GM12874 (cell line): ENCODE measurements at regions not wholly inside any gene's neighbourhood (a gene's known extent, or its start where the extent isn't known, plus 50 kb on each side); places are given as distances from the start of the nearest gene placed in this dataset.

ENCODE experiments used
- CTCF ChIP-seq: IDR thresholded peaks from 2 replicates; pipeline ENCODE4 v1.5.1; 2011; ENCODE audit warnings: low read depth, mild to moderate bottlenecking, control low read depth, low read length, moderate library complexity; ENCODE audit not compliant: insufficient read depth

DNA sequence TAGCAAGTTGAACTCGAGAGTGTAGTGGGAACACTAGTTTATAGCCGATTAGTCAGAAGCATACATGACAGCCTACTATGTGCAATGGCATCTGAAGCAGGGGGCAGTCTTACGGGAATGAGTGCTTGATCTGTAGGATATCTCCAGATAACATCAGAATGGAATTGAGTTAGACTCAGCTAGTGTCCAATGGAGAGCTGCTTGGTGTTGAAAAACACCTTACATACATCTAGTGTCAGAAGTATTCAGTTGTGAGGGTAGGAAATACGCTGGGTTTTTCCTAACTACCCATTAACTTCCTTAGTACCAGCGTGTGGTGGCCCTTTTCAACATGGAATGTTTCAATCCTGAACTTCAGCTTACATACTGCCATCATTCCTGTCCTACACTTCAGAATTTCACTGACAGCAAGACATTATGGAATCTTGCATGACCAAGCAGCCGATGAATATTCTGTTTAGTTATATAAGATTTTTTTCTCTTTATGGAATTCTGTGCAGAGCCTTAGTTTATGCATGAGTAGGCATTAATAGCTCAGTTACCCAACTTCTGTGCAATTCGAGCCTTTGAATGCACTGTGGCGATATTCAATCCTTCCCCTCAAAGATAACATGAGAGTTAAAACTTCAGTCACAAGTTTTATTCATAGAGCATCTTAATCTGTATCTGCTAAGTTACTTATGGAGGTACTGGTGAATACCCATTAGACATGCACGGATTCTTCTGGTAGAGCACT, 218.6 kb upstream of the MOCS1 start:
- TF ChIP-seq CTCF: no peak

GRCh38 chr6:40152196-40152595, 217.9 kb upstream of the MOCS1 start:
- no peak for TF ChIP-seq CTCF

DNA sequence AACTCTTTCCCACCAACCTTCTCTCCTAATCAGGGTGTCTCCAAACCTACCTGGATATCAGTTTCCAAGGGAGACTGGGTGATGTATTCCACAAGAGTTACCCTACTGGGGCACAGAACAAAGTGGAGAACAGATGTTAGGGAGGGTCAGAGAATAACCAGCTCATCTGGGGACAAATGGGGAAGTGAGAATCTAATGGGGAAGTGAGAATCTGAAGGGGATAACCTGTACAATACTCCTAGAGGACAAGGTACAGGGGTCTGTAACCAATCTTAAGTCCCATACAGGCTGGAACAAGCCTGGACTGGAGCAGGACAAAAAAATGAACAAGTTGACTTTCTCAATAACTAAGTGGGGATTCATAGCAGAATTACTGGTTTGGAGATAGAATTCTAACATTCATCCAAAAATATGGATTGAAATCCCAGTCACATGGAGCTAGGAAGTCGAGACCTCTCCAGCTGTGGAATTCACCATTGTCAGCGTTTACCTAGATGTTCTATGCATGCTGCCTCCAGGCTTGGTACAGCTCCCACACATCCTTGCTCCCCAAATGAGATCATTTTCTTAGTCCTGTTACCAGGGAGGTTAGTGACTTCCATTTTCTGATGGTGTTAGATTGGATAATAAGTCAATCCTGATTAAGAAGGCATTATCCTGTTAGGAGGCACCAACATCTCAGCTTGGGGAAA, 214.8 kb upstream of the MOCS1 start:
- no peak for TF ChIP-seq CTCF

- no peak for TF ChIP-seq CTCF
These were observed 212.6 kb upstream of the MOCS1 start for GRCh38 chr6:40146902-40147301.

- TF ChIP-seq CTCF: no peak
These were observed 205.2 kb upstream of the MOCS1 start for GRCh38 chr6:40139447-40139846.

DNA sequence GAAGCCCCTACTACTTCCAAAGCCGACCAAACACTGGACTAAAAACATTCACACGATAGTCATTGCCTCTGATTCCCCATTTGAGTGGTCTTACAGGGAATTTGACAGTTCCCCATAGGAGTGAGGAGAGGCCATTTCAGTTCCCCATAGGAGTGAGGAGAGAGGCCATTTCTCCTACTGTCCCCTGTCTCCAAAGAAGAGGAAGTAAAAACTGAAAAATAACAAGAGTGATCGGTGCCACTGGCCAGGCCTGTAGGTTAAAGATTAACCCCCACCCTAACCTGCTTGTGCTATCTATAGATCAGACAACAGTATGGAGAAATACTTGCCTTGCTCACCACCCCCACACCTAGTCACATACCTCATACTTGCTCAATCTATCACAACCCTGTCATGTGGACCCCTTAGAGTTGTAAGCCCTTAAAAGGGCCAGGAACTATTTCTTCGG, 204.0 kb upstream of the MOCS1 start:
- no peak for TF ChIP-seq CTCF

DNA sequence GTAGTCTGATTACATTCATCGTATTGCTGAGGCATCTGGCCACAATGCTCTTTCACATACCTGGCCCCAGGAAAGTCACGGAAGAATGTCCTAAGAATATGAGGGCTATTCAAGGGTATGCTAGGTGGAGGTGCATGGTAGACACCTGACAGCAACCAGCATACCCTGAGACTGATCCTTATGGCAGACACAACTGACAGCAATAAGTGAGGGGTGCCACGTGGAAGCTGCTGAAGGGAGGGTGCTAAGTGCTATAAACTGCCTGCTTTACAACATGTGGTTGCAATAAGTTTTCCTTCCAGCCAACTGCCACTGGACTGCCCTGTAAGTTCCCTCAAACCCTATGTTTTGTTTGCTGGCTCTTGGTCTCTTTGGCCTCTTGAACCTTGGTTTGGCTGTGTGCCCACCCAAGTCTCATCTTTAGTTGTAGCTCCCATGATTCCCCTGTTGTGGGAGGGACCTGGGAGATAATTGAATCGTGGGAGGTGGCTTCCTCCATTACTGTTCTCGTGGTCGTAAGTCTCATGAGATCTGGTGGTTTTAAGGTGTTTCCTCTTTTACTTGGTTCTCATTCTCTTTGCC, 201.3 kb upstream of the MOCS1 start:
- TF ChIP-seq CTCF: no peak
